CD14-positive monocyte (primary cell): ENCODE measurements at regions not wholly inside any gene's neighbourhood (a gene's known extent, or its start where the extent isn't known, plus 50 kb on each side); places are given as distances from the start of the nearest gene placed in this dataset.

ENCODE experiments used
- DNase-seq, 3 donors: peaks; one replicate each; pipeline ENCODE4 v3.0.0-alpha.2; 2011 to 2022
- H2AFZ ChIP-seq: 2 replicates; pipeline ENCODE4 v1.6.0; 2012; ENCODE audit warnings: mild to moderate bottlenecking, low read depth, low read length, inconsistent platforms; ENCODE audit not compliant: insufficient read depth, poor library complexity, severe bottlenecking
- H3K27ac ChIP-seq, 2 donors: 1 replicate in 1 of 2; 2 replicates in 1 of 2; pipeline ENCODE4 v1.5.1; 2012 to 2013; ENCODE audit warnings: low read length in 2 of 2, control low read depth in 1 of 2, inconsistent platforms in 1 of 2, low read depth in 1 of 2, mild to moderate bottlenecking in 1 of 2
- H3K27me3 ChIP-seq, 2 donors: one replicate each; pipeline versions ENCODE4 v1.6.0 to v1.6.1; 2011 to 2013; ENCODE audit warnings: low read length in 2 of 2; ENCODE audit not compliant: control insufficient read depth in 2 of 2, insufficient read depth in 2 of 2
- H3K36me3 ChIP-seq, 2 donors: replicated peaks in 1 of 2; 1 replicate in 1 of 2; 2 replicates in 1 of 2; pipeline versions ENCODE4 v1.5.1 to v1.6.1; 2012 to 2013; ENCODE audit warnings: low read length in 2 of 2, control low read depth in 1 of 2, inconsistent platforms in 1 of 2, mild to moderate bottlenecking in 1 of 2; ENCODE audit not compliant: insufficient read depth in 2 of 2, control insufficient read depth in 1 of 2
- H3K4me1 ChIP-seq, 2 donors: 1 replicate in 1 of 2; 2 replicates in 1 of 2; pipeline versions ENCODE4 v1.5.1 to v1.6.1; 2012 to 2013; ENCODE audit warnings: low read length in 2 of 2, control low read depth in 1 of 2, inconsistent platforms in 1 of 2, mild to moderate bottlenecking in 1 of 2, moderate library complexity in 1 of 2; ENCODE audit not compliant: insufficient read depth in 2 of 2, control insufficient read depth in 1 of 2
- H3K4me2 ChIP-seq: replicated peaks from 2 replicates; pipeline ENCODE3; 2012; ENCODE audit warnings: low read length, moderate library complexity, mild to moderate bottlenecking; ENCODE audit not compliant: poor library complexity, severe bottlenecking; ENCODE audit errors: extremely low read depth
- H3K4me3 ChIP-seq, 3 experiments: fragments of 200-600 bp in 1 of 3; sonication (generic) in 1 of 3; replicated peaks in 1 of 3; 1 replicate in 2 of 3; 2 replicates in 1 of 3; pipeline ENCODE4 v1.5.1; 2011 to 2013; ENCODE audit warnings: low read length in 3 of 3, mild to moderate bottlenecking in 3 of 3, control low read depth in 2 of 3, low read depth in 2 of 3, inconsistent platforms in 1 of 3, moderate library complexity in 1 of 3
- H3K79me2 ChIP-seq: 2 replicates; pipeline ENCODE4 v1.6.0; 2012; ENCODE audit warnings: mild to moderate bottlenecking, control low read depth, inconsistent platforms, low read length, moderate library complexity; ENCODE audit not compliant: insufficient read depth
- H3K9ac ChIP-seq: 2 replicates; pipeline ENCODE4 v1.6.0; 2017; ENCODE audit warnings: low read length, mild to moderate bottlenecking; ENCODE audit not compliant: insufficient read depth, poor library complexity, severe bottlenecking
- H3K9me3 ChIP-seq, 2 donors: replicated peaks in 1 of 2; 1 replicate in 1 of 2; 2 replicates in 1 of 2; pipeline versions ENCODE4 v1.5.1 to v1.6.1; 2012 to 2013; ENCODE audit warnings: low read length in 2 of 2, control low read depth in 1 of 2; ENCODE audit not compliant: control insufficient read depth in 1 of 2, insufficient read depth in 1 of 2
- H4K20me1 ChIP-seq: 2 replicates; pipeline ENCODE4 v1.6.0; 2012; ENCODE audit warnings: mild to moderate bottlenecking, low read length, control low read depth, moderate library complexity; ENCODE audit not compliant: insufficient read depth
- H3K27ac Mint-ChIP-seq, 7 donors: one replicate each; pipeline ENCODE4 v1.8.0; 2020; ENCODE audit warnings: mild to moderate bottlenecking in 7 of 7, mixed read lengths in 7 of 7, moderate library complexity in 6 of 7, inconsistent platforms in 2 of 7
- H3K27me3 Mint-ChIP-seq, 3 donors: one replicate each; pipeline ENCODE4 v1.8.0; 2021 to 2022; ENCODE audit warnings: low read depth in 3 of 3, mild to moderate bottlenecking in 3 of 3, mixed read lengths in 3 of 3, moderate library complexity in 3 of 3, inconsistent platforms in 1 of 3
- H3K36me3 Mint-ChIP-seq, 2 donors: one replicate each; pipeline ENCODE4 v1.8.0; 2020; ENCODE audit warnings: mixed read lengths in 2 of 2, inconsistent platforms in 1 of 2, mild to moderate bottlenecking in 1 of 2
- H3K4me1 Mint-ChIP-seq: one replicate; pipeline ENCODE4 v1.8.0; 2020; ENCODE audit warnings: mild to moderate bottlenecking, mixed read lengths
- H3K4me3 Mint-ChIP-seq, 2 donors: one replicate each; pipeline ENCODE4 v1.8.0; 2020; ENCODE audit warnings: mild to moderate bottlenecking in 2 of 2, mixed read lengths in 2 of 2, moderate library complexity in 1 of 2
- H3K9me3 Mint-ChIP-seq, 7 donors: one replicate each; pipeline ENCODE4 v1.8.0; 2020 to 2022; ENCODE audit warnings: mixed read lengths in 7 of 7, mild to moderate bottlenecking in 6 of 7, moderate library complexity in 6 of 7, inconsistent platforms in 2 of 7
- CTCF ChIP-seq: fragments of 200-600 bp; IDR thresholded peaks from one replicate; pipeline ENCODE4 v1.8.0; 2022; ENCODE audit warnings: antibody characterized with exemption, mild to moderate bottlenecking
- WGBS: methylation state at CpG from one replicate; pipeline ENCODE4 v1.1.5; 2013; ENCODE audit warnings: missing lambda C conversion rate; ENCODE audit not compliant: insufficient coverage; 5-methylcytosine and 5-hydroxymethylcytosine counted together
- intact Hi-C, 2 donors: fragments of 100-400 bp; cut with micrococcal nuclease; formaldehyde crosslinking; loops; one replicate each; pipeline versions ENCODE4 v1.15.0 to v1.15.1; 2023

DNA sequence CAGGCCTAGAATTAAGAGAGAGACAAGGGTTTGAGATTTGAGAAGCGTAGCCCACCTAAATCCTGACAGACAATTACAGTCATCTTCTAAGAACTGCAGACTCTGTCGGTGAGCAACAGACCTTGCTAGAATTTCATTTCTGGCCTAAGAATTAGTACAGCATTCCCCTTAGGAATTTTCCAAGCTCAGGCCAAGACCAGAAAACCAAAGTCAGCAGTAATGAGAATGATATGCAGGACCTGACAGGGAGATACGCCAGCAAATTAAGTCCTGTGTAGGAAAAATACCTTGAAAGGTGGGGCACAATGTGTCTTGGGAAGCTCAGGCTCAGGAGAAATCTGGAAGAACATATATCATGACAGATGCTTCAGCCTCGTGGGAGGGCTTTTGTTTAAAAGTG lies 52.7 kb upstream of the HERPUD2 start:
- H4K20me1 ChIP-seq, result no peaks in the 10 kb centered on the region
- H3K27ac ChIP-seq, result no peak overlapping the region
- no peaks in the 10 kb centered on the region for H3K27me3 ChIP-seq
- no peak overlapping the region for H3K4me3 ChIP-seq
- Mint-ChIP-seq H3K27ac (no peak overlapping the region), H3K9me3 (peaks cover 0 to 10% (median 0%) of the 10 kb centered on the region in 7 donors), H3K27me3 (peaks cover 0 to 1% (median 0%) of the 10 kb centered on the region in 3 donors), H3K36me3 (no peaks in the 10 kb centered on the region), H3K4me1 (no peaks in the 10 kb centered on the region), H3K4me3 (no peak overlapping the region)
- intact Hi-C loops, result no loop called here
- H3K4me1 ChIP-seq, result no peaks in the 10 kb centered on the region
- 100% methylated on average over 1 of the region's 4 CpGs for WGBS
- H3K4me2 ChIP-seq, result no peak overlapping the region
- no peaks in the 10 kb centered on the region for H3K9me3 ChIP-seq
- H2AFZ ChIP-seq, result no peak overlapping the region
- TF ChIP-seq CTCF, result no peak
- H3K36me3 ChIP-seq, result no peaks in the 10 kb centered on the region
- DNase-seq, result no peak
- no peak overlapping the region for H3K9ac ChIP-seq
- no peaks in the 10 kb centered on the region for H3K79me2 ChIP-seq

DNA sequence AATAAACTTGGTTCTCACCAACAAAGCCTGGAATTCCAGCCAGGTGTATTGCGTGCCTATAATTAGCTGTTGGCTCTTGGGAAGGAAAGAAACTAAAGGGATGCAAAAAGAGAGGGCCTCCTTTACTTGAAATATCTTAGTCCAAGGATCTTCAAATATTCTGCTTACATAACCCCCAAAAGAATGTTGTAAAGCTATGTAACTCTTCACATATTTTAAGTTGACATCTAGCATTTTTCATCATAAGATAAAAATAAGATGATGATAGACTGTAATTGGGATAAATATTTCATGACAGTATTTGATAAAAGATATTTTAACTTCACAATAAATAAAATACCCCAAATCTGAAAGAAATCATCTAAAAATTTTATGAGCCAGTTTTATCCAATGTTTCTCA lies 52.5 kb upstream of the SEPTIN7 start:
- H3K9ac ChIP-seq, result no peak overlapping the region
- intact Hi-C loops, result no loop called here
- H3K36me3 Mint-ChIP-seq, result no peaks in the 10 kb centered on the region
- no peak overlapping the region for H3K27ac Mint-ChIP-seq
- H3K9me3 ChIP-seq, result no peaks in the 10 kb centered on the region
- no peaks in the 10 kb centered on the region for H3K4me1 Mint-ChIP-seq
- DNase-seq, result no peak
- peaks cover 0 to 9% (median 0%) of the 10 kb centered on the region in 7 donors for H3K9me3 Mint-ChIP-seq
- H4K20me1 ChIP-seq, result no peaks in the 10 kb centered on the region
- H3K36me3 ChIP-seq, result no peaks in the 10 kb centered on the region
- WGBS, result no CpG with 5 or more reads among the region's 1 CpG
- no peak overlapping the region for H3K27ac ChIP-seq
- no peak overlapping the region for H3K4me3 ChIP-seq
- no peaks in the 10 kb centered on the region for H3K27me3 ChIP-seq
- no peak overlapping the region for H3K4me2 ChIP-seq
- H3K4me1 ChIP-seq, result no peaks in the 10 kb centered on the region
- H2AFZ ChIP-seq, result no peak overlapping the region
- TF ChIP-seq CTCF, result no peak
- no peak overlapping the region for H3K4me3 Mint-ChIP-seq
- H3K79me2 ChIP-seq, result no peaks in the 10 kb centered on the region
- H3K27me3 Mint-ChIP-seq, result peaks cover 0 to 1% (median 0%) of the 10 kb centered on the region in 3 donors
